NCI-H2196 treated with DMSO at 0.1 percent for 48 hours (cell line): ENCODE measurements at regions not wholly inside any gene's neighbourhood (a gene's known extent, or its start where the extent isn't known, plus 50 kb on each side); places are given as distances from the start of the nearest gene placed in this dataset.
"Not testable (repeated sequence)": the region's sequence is repeated elsewhere in the genome, so short reads cannot be mapped to it uniquely, and the experiment has no call there.

Experiments
- DNase-seq: peaks from one replicate; lab custom pipeline; 2025; ENCODE audit not compliant: unreplicated experiment; lab: John Stamatoyannopoulos, UW

DNA sequence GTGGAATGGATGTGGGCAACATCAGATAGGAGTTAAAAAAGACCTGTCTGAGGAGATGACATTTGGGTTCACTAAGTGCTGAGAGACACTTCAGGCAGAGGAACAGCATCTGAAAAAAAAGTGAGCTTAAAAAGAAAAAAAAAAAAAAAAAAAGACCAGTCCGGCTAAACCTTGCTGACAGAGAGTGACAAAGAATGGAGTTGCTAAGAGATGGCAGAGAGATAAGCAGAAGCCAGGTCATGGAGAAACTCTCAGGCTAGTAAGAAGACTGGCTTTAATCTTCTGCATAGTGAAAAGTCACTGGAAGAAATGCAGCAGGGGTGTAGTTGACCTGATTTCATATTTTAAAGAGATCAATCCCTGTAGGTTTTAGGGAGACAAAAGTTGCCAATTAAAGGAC, 711.1 kb upstream of the SEMA3D start:
- DNase-seq: no peak

DNA sequence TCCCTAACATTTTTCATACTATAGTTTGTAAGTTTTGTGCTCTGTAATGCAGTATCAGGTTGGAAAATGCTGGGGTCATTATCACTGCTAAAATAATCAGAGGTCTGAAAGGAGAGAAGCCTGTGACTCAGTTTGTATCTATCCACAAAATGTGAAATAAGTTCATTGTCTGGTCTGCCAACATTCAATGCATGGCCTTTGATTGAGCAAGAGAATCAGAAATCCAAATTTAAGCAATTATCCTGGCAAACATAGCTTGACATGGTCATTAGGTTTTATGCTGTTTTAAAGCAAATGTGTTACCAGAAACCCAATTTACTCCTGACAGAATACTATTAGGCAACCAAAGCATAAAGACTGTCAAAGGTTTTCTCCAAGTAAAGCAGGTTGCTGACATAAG, 709.7 kb upstream of the SEMA3D start:
- no peak for DNase-seq

DNA sequence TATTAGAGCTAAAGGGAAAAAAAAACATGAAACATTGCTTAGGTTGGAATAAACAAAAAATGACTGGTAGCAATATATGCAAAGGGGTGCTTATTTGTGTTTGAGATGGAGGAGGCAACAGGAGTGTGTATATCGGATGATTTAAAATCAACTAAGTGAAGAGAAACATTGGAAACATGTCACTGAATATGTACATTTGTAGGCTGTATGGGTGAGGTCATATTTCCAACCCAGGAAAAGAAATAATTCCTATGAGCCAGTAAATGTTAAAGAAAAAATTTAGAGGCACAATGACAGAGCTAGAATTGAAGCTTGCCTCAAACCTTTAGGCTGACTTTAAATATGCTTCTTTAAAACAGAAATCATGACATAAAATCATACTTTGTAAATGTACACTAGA, 709.0 kb upstream of the SEMA3D start:
- DNase-seq: no peak

DNA sequence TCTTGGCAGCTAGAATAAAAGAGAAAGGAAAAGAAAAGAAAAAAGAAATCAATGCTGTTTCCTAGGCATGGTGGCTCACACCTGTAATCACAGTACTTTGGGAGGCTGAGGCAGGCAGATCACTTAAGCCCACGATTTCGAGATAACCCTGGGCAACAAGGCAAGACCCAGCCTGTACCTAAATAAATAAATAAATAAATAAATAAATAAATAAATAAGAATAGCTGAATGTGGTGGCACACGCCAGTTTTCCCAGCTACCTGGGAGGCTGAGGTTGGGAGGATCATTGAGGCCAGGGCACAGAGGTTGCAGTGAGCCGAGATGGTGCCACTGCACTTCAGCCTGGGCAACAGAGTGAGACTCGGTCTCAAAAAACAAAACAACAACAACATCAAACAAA, 705.0 kb upstream of the SEMA3D start:
- DNase-seq: not testable (repeated sequence)

DNA sequence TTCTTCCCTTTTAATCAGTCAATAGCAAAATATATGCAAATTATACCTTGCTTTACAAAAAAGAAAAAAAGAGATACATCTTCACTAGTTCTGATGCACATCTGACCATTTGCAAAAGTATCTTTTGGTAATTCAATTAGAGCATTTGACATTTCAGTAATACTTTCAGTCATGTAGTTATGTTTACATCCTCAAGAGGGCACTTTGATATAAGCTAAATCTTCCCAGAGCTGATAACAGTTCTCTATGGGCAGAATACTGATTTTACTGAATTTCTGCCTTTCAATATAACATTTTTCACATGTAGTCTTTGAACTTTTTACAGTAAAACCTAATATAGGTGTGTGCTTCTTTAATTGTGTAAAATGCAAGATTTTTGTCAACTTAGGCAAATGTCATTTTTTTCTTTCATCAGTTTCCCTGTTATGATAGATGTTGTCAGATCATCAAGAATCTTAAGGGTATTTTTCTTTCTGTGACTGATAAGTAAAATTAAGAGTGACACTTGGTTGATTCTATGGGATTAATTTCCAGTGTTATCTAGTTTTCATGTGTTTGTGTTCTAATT, 703.5 kb upstream of the SEMA3D start:
- no peak for DNase-seq

DNA sequence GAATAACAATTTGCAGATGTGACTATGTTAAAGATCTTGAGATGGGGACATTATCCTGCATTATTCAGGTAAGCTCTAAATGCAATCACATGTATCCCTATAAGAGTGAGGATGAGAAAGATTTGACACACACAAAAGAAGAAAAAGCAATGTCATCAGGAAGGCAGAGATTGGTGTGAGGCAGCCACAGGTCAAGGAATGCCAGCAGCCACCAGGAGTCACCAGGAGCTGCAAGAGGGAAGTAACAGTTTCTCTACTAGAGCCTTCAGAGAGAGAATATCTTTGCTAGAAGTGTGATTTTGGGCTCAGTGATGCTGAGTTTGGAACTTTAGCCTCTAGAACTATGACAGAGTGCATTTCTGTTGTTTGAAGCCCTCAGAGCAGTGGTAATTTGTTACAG, 700.3 kb upstream of the SEMA3D start:
- DNase-seq: no peak

DNA sequence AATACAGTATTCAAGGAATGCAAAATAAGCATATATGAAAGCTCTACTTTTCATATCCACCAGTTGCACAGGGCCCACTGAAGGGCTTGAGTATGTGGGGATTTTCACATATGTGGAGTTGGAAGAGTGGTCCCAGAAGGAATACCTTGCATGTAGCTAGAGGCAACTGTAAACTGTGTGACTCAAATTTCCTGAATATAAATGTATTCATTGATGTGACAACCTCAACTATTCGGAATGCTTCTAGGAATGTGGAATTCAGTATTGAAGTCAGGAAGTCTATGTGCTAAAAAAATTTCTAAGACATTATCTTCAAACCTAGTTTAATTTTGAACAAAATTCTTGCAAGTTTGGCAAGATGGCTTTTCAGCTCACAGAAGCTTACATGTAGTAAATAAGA, 695.5 kb upstream of the SEMA3D start:
- DNase-seq: no peak

DNA sequence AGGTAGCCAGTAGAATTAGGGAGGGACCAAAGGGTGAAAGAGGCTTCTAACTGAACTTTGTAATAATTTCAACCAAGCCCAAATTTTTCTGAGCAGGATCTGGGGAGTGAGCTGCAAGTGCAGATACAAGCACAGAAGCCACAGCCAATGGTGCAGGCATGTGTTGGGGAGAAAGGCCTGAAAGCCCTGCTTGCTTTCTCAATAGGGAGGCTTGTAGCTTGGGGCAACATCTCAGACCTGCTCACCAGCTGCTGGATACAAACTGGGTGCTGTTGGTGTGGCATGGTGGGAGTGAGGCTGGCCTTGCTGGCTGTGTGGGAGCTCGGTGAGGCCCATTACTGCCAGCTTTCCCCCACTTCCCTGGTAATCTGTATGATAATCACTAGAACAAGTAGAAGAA, 688.5 kb upstream of the SEMA3D start:
- DNase-seq: no peak

DNA sequence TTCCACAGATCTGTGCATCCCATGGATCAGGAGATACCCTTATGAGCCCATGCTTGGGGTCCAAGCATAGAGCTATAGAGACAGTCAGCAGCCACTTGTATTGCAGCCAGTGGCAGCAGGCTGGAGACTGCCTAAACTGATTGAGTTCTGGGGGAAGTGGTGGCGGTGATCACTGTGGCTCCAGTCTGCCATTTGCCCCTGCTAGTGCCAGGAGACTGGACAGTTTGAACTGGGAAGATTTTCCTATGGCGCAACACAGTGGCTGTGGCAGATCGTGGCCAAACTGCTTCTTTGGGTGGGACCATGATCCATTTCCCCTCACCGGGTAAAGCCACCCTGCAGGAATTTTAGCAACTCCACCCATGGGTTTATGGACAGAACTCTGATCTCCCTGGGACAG, 679.7 kb upstream of the SEMA3D start:
- DNase-seq: no peak

DNA sequence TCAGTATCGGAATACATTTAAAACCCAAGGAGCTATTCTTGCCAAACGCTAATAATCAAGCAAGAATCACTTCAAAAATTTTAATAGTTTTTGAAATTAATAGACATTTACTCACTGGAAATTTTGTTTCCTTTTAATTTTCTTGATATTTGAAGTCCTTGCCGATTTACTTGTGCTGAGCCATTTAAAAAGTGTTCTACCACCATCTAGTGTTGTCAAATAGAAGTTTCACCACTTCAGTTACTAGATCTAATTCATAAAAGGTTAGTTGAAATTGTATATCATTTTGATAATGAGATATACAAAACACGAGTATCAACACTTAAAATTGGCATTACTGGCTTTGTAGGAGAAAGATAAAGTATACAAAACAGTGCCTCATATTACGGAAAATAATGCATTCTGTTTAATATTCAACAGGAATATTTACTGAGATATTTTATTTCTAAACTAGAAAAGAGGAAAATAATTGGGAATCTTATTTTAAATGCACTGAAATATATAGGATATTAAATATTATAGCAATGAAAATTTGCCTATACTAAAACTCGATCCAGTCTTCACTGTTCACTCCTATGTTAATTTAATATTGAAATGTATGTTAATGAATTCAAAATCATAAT, 664.8 kb upstream of the SEMA3D start:
- DNase-seq: no peak

DNA sequence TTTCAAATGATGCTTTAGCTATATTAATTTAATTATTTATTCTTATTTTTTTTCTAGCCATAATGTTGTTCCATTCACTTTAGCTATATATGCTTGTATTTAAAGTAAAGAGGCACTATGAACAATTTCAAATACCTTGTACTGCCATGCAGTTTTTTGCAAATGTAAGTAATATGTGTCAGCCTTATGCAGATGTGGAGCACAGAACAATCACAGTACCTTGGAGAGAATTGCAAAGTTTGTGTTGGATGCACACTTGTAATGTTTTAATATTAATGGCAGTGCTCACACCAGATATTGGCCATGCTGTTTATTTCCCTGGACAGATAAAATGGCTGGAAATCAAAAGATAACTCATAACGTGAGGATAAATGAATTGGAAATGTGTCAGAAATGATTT, 663.5 kb upstream of the SEMA3D start:
- no peak for DNase-seq

DNA sequence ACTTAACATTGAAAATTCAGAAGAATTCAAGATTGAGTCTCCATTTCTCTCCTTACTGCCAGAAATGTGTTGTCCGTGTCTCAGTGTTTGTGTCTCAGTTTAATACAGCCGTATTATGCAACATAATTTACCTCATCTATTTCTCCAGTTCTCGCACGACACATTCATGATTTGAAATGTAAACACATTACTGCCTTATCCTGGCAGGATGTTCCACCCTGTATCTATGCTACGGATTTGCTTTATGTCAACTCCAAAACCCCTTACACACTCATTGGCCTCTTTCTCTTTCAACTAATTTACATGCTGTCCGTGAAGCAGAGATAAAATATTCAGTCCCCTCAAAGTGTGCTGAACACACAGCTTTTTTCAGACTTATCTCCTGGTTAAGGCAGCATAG, 653.7 kb upstream of the SEMA3D start:
- no peak for DNase-seq

DNA sequence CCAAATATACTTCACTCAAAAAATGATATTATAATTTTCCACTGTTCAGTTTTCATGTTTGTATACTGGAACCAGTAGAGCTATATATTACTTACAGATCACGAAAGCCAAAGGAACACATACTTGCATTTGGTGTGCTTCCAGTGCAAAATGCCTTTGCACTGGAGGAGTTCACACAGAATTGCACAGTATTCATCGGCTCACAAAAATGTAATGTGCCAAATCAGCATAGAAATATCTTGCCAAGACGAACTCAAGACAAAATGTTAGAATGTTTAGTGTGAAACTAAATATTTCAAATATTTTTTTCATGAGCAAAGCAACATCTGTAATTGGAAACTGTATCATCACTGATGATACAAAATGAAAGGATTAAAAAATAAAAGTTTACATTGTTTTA, 646.2 kb upstream of the SEMA3D start:
- no peak for DNase-seq

DNA sequence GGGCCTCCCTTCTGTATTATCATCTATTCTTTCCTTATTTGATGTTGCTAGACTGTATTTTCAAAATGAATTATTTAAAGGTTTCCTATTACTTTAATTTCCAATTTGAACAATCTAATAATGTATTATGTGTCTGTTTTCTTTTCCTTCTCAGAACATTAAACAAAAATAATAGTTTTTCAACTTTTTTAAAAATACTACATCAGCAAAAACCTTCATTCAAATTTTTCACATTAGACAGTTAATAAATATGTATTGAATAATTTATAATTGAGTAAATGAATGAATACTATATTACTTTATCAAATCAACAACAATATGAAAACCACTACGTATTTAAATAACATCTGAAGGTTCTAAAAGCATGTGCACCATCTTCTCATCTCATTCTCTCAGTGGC, 644.1 kb upstream of the SEMA3D start:
- DNase-seq: no peak

DNA sequence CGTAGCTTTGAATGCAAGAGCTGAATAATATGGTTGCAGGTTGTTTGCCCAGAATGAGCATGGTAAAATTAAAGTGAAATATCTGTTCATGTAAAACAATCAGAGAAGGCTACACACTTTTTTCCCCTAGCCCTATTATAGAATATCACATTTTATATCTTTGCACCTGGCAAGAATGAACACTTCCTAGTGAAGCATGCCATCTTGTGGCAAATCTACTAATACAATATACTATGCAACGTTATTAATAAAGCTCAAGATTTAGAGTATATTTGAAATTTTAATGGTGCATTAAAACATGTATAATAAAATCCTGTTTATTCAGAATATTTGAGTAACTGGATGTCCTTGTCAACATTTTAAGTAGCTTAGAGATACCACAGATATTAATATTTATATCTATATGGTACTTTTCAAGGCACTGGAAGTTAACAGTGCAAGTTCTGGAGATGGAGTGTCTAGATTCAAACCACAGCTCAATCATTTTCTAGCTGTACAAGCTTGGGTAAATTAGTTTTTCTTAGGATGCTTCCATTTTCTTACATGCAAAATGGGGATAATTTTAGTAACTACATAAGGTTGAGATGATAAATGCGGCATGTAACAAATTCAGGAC, 643.1 kb upstream of the SEMA3D start:
- DNase-seq: no peak

DNA sequence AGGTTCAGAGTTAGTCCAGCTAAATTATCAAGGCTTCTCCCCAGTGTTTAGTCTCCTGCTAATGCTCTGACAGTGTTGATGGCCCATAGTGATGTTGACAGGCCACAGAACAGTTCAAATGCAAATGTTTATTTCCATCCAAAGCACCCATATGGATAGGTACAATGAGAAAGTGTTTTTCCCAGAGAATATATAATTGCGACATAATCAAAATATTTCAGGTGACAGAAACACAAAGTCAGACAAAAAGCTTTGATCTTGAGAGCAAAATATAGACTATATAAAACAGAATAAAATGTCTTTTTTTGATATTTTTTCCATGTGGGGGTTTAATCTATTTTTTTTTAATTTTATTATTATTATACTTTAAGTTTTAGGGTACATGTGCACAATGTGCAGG, 642.3 kb upstream of the SEMA3D start:
- no peak for DNase-seq

DNA sequence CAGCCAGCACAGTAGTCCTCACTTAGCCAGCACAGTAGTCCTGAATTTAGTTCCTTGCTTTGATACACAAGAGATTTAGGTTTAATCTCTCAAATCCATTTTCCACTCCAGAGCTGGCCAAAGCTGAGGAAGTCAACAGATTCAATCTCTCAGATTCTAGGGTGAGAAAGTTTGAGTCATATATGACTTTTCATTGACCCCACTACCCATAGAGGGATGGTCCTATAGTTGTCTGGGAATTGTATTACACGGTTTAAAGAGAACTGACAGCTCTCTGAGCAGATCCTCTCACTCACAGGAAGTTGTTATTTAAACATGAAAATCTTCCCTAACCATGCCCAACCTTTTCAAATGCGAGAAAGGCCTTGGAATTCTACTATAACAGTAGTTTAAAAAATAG, 641.8 kb upstream of the SEMA3D start:
- DNase-seq: no peak

DNA sequence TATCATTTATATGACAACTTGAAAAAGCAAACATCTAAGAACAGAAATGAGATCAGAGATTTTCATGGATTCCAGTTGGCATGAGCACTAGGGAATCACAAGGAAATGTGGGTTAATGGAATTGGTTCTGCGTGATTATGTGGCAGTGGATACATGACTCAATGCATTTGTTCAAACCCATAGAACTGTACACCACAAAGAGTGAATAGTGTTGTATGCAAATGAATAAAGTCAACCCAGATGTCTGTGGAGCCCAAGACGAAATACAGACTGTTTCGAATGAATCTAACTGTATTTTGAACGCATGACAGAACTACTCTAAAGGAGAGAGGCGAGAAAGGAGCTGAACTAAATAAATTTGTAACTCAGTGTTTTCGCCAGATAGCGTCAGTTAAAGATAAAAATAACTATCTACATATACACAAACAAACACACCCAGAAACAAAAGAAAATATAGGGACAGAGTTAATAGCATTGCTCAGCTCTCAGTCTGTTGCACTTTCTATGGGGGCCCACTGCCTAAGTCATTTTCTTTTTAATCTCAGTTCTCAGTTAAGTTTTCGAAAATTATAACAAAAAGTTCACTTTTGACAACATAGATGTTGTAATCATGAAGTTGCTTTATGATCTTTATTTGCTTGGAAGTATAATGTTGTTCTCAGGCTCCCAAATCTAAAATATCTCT, 636.7 kb upstream of the SEMA3D start:
- DNase-seq: no peak

DNA sequence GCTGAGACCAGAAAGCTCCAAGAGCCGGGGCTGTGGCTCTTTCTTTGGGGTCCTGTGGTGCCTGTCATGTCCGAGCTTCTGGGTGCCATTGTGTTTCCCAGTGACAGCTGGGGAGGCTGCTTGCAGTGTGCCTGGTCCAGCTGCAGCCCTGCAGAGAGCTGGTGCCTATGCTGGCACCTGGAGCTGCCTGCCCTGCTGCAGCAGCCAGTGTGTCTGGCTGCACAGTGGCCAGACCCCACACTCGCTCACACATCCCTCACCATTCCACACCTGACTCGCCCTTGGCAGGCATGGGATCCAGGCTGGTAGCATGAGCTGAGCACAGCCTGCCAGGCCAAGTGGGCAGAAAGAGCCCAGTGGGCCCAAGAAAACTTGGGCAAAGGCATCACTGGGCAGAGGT, 635.1 kb upstream of the SEMA3D start:
- no peak for DNase-seq

DNA sequence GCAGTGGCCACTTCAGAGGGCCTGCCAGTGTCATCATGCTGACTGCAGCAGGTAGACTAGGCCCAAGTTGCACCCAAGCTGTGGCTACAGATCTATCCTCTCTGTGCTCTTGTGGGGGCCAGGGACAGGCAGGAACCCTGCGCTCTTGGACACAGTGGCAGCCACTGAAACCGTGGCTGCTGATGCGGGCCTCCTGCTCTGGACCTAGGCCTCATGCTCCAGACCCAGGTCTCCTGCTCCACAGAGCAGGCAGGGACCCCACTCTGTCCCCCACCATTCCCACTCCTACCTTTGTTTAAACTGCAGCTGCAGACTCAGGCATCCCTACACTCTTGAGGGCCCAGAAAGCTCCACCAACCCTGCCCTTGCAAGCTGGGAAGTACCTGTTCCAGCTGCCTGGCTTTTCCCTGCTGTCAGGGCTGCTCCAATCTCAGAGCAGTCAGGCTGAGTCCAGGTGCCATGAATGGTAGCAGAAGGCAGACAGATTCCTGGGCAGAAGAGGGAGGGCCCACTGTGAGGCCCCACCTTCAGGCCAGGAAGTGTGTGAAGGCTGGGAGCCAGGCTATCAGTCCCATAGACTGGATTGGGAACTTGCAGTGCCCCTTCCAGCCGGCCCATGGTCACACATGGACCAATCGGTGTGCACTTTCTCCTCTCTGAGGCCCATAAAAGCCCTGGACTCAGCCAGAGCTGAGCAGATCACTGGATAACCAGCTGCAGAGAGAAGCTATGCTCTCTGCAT, 634.0 kb upstream of the SEMA3D start:
- DNase-seq: no peak

DNA sequence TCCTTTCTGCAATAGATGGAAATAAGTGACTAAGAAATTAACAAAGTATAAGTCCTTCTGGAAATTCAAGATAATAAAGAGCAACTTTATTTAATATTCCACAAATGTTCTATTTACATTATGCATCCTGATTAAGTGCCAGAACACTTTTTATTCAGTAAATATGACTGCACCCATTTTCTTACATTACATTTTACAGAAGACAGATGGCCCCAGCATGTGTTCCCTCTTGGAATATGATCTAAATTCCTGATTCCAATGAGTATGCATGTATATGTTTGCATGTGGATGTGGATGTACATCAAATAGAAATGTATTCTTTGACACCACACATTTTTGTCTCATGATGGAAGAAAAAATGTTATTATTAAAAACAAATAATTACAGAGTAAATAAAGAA, 628.7 kb upstream of the SEMA3D start:
- no peak for DNase-seq

DNA sequence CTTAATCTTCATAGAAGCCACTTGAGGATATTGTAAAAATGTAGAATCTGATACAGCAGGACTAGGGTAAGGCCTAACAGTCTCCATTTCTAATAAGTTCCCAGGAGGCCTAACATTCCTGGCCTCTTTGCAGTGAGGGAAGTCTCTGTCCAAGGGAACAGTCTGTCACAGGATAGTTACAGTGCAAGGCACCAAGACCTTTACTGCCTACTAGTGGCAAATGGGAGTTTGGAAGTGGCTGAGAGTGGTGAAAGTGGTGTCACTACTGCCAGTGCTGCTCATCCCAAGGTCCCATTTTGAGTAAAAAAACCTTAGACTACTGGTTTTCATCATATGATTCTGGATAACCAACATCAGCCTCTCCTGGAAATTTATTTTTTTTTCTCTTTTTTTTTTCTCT, 619.5 kb upstream of the SEMA3D start:
- DNase-seq: no peak
